ENCODE measurements at regions not wholly inside any gene's neighbourhood (a gene's known extent, or its start where the extent isn't known, plus 50 kb on each side); places are given as distances from the start of the nearest gene placed in this dataset.

- no peak for TF ChIP-seq CTCF (IDR thresholded peaks at IDR 0.05)
- no peak for TF ChIP-seq EP300 (IDR thresholded peaks at IDR 0.05)
- no peak for TF ChIP-seq POLR2AphosphoS5 (IDR thresholded peaks at IDR 0.05)
- TF ChIP-seq POLR2A (IDR thresholded peaks at IDR 0.05): no peak
- Histone ChIP-seq H3K27me3 (no peaks in the 10 kb centered on the region), H3K9me3 (no peaks in the 10 kb centered on the region), H3K36me3 (no peaks in the 10 kb centered on the region), H3K27ac (no peak overlapping the region), H3K4me3 (no peak overlapping the region), H3K4me1 (peaks cover 2% of the 10 kb centered on the region)
- no peak for DNase-seq (ENCODE audit: low spot score in 2 of 2)
Observed at GRCh38 chr16:66219491-66219890, 147.0 kb upstream of the CDH5 start.

GRCh38 chr16:66212428-66212827 lies 154.1 kb upstream of the CDH5 start:
- TF ChIP-seq CTCF (IDR thresholded peaks at IDR 0.05) (no peak), EP300 (IDR thresholded peaks at IDR 0.05) (no peak), POLR2A (IDR thresholded peaks at IDR 0.05) (no peak), POLR2AphosphoS5 (IDR thresholded peaks at IDR 0.05) (no peak)
- H3K27me3 ChIP-seq: no peaks in the 10 kb centered on the region
- no peaks in the 10 kb centered on the region for H3K9me3 ChIP-seq
- no peak overlapping the region for H3K4me3 ChIP-seq
- no peak overlapping the region for H3K27ac ChIP-seq
- no peaks in the 10 kb centered on the region for H3K36me3 ChIP-seq
- WGBS: 44% methylated on average over 6 of the region's 6 CpGs
- H3K4me1 ChIP-seq: no peaks in the 10 kb centered on the region
- DNase-seq (ENCODE audit: low spot score in 2 of 2): no peak

GRCh38 chr16:66211651-66212050 lies 154.8 kb upstream of the CDH5 start:
- WGBS: 95% methylated on average over 10 of the region's 10 CpGs

GRCh38 chr16:66207883-66208265 lies 158.6 kb upstream of the CDH5 start:
- Histone ChIP-seq H3K9me3 (no peaks in the 10 kb centered on the region), H3K36me3 (no peaks in the 10 kb centered on the region), H3K27ac (no peak overlapping the region), H3K4me1 (peaks cover 25% of the 10 kb centered on the region), H3K4me3 (no peak overlapping the region), H3K27me3 (no peaks in the 10 kb centered on the region)
- WGBS: 80% methylated on average over 5 of the region's 5 CpGs
- no peak for DNase-seq (ENCODE audit: low spot score in 2 of 2)
- TF ChIP-seq POLR2AphosphoS5 (IDR thresholded peaks at IDR 0.05) (no peak), POLR2A (IDR thresholded peaks at IDR 0.05) (no peak), EP300 (IDR thresholded peaks at IDR 0.05) (no peak), CTCF (IDR thresholded peaks at IDR 0.05) (no peak)

More at GRCh38 chr16:66211651-66212050, 154.8 kb upstream of the CDH5 start:
- H3K36me3 ChIP-seq: no peaks in the 10 kb centered on the region
- no peak for TF ChIP-seq POLR2AphosphoS5 (IDR thresholded peaks at IDR 0.05)
- no peak for TF ChIP-seq CTCF (IDR thresholded peaks at IDR 0.05)
- TF ChIP-seq EP300 (IDR thresholded peaks at IDR 0.05): no peak
- no peak for TF ChIP-seq POLR2A (IDR thresholded peaks at IDR 0.05)
- DNase-seq (ENCODE audit: low spot score in 2 of 2): no peak
- H3K27ac ChIP-seq: no peak overlapping the region
- no peaks in the 10 kb centered on the region for H3K27me3 ChIP-seq
- no peak overlapping the region for H3K4me3 ChIP-seq
- H3K9me3 ChIP-seq: no peaks in the 10 kb centered on the region
- H3K4me1 ChIP-seq: peaks cover 5% of the 10 kb centered on the region

- 76% methylated on average over 11 of the region's 11 CpGs for WGBS
- DNase-seq (ENCODE audit: low spot score in 2 of 2): no peak
- no peaks in the 10 kb centered on the region for H3K9me3 ChIP-seq
- H3K4me3 ChIP-seq: no peak overlapping the region
- no peak for TF ChIP-seq EP300 (IDR thresholded peaks at IDR 0.05)
- TF ChIP-seq POLR2AphosphoS5 (IDR thresholded peaks at IDR 0.05): no peak
- no peak for TF ChIP-seq POLR2A (IDR thresholded peaks at IDR 0.05)
- TF ChIP-seq CTCF (IDR thresholded peaks at IDR 0.05): no peak
- H3K27ac ChIP-seq: peak overlapping the region; percentile 59
- no peaks in the 10 kb centered on the region for H3K36me3 ChIP-seq
- peaks cover 25% of the 10 kb centered on the region for H3K4me1 ChIP-seq
- no peaks in the 10 kb centered on the region for H3K27me3 ChIP-seq
Observed at GRCh38 chr16:66207139-66207882, 159.2 kb upstream of the CDH5 start.

Data from suprapubic skin (tissue), 4 donors.